ENCODE measurements at regions not wholly inside any gene's neighbourhood (a gene's known extent, or its start where the extent isn't known, plus 50 kb on each side); places are given as distances from the start of the nearest gene placed in this dataset.

DNA sequence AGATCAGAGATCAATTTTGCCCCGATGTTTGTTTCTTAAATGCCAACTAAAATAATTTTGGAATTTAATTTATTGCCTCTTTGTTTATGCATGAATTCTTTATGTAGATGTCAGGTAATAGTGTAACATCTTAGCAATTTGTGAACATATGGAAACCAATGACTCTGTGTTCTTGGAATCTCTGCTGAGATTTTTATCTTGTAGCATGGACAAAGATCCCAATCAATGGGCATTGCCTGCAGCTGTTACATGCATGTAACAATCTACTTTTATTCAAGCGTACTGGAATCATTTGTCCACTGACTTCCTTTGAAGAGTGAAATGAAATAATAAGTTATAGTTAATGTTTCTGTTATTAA lies 61.6 kb upstream of the ARSJ start:
- H3K27me3 ChIP-seq (replicated peaks in 1 of 4; ENCODE audit: control insufficient read depth in 3 of 4, extremely low read depth in 1 of 4, insufficient read depth in 3 of 4, low read length in 3 of 4), result no peaks in the 10 kb centered on the region
- no peaks in the 10 kb centered on the region for H3K79me2 ChIP-seq (ENCODE audit: control insufficient read depth in 1 of 2, insufficient read depth in 2 of 2, low read length in 2 of 2)
- H3K4me1 ChIP-seq (replicated peaks in 1 of 4; ENCODE audit: control insufficient read depth in 3 of 4, insufficient read depth in 4 of 4, low read length in 3 of 4), result no peaks in the 10 kb centered on the region
- H3K56ac ChIP-seq (replicated peaks; ENCODE audit: insufficient read length, low read depth, low read length), result no peak overlapping the region
- no peak overlapping the region for H4K91ac ChIP-seq (replicated peaks; ENCODE audit: insufficient read length, low read length)
- no peaks in the 10 kb centered on the region for H3K79me1 ChIP-seq (ENCODE audit: low read depth, low read length)
- no peaks in the 10 kb centered on the region for H4K20me1 ChIP-seq (replicated peaks in 1 of 2; ENCODE audit: control insufficient read depth in 1 of 2, insufficient read depth in 2 of 2, low read length in 2 of 2)
- H2BK15ac ChIP-seq (ENCODE audit: low read length), result no peak overlapping the region
- no peak overlapping the region for H3K4ac ChIP-seq (replicated peaks; ENCODE audit: insufficient read length, low read depth, low read length)
- no peak overlapping the region for H2BK5ac ChIP-seq (ENCODE audit: low read depth, low read length)
- H3K27ac ChIP-seq (ENCODE audit: low read depth, low read length), result no peak overlapping the region
- no peaks in the 10 kb centered on the region for H3K23me2 ChIP-seq (ENCODE audit: low read depth, low read length)
- no peaks in the 10 kb centered on the region; a peak in 1 of 4 replicates for H3K9me3 ChIP-seq (ENCODE audit: insufficient read depth in 2 of 2, low read depth in 1 of 2, low read length in 1 of 2)
- H4K5ac ChIP-seq (ENCODE audit: insufficient read length, low read depth, low read length), result no peak overlapping the region
- no peak overlapping the region for H2BK20ac ChIP-seq (ENCODE audit: low read length)
- FAIRE-seq (no peak), DNase-seq (ENCODE audit: low read depth in 1 of 2, low spot score in 2 of 2) (no peak)
- POLR2A ChIA-PET (ENCODE audit: partially characterized antibody), result no interaction called here
- H3K18ac ChIP-seq (ENCODE audit: extremely low read depth, low read length), result no peak overlapping the region
- H2AK5ac ChIP-seq (ENCODE audit: low read depth, low read length), result no peak overlapping the region
- no peak overlapping the region for H3K23ac ChIP-seq (ENCODE audit: insufficient read length)
- no peaks in the 10 kb centered on the region for H3K36me3 ChIP-seq (ENCODE audit: control insufficient read depth in 2 of 4, insufficient read depth in 4 of 4, low read length in 3 of 4)
- H3K14ac ChIP-seq (ENCODE audit: insufficient read length), result no peak overlapping the region
- TF ChIP-seq RXRA (IDR thresholded peaks at IDR 0.05; ENCODE audit: insufficient read depth, low read depth, low read length) (no peak), KDM5A (IDR thresholded peaks at IDR 0.05; ENCODE audit: low read length) (no peak), SRF (IDR thresholded peaks at IDR 0.05; ENCODE audit: low read depth, low read length) (no peak), TAF7 (optimal IDR thresholded peaks at IDR 0.05; ENCODE audit: borderline replicate concordance, low read depth, low read length) (no peak), EP300 (IDR thresholded peaks at IDR 0.05; ENCODE audit: borderline replicate concordance in 1 of 2, low read depth in 2 of 2, low read length in 2 of 2) (no peak), SIN3A (conservative IDR thresholded peaks at IDR 0.05 in 1 of 2, IDR thresholded peaks at IDR 0.05 in 1 of 2; ENCODE audit: low read depth in 1 of 2, low read length in 2 of 2) (no peak)
- TF ChIP-seq, protein P1, sequence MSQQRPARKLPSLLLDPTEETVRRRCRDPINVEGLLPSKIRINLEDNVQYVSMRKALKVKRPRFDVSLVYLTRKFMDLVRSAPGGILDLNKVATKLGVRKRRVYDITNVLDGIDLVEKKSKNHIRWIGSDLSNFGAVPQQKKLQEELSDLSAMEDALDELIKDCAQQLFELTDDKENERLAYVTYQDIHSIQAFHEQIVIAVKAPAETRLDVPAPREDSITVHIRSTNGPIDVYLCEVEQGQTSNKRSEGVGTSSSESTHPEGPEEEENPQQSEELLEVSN (IDR thresholded peaks at IDR 0.05), result no peak
- no peak overlapping the region for H3K4me3 ChIP-seq (ENCODE audit: extremely low read depth in 1 of 4, insufficient read depth in 2 of 4, low read depth in 3 of 4, low read length in 4 of 4)
- 94% methylated on average over 2 of the region's 2 CpGs; no CpG with 5 or more reads in 1 of the 2 experiments for WGBS, 2 experiments (ENCODE audit: extremely low coverage in 1 of 2, insufficient coverage in 1 of 2, insufficient read length in 1 of 2, insufficient replicate concordance in 2 of 2, low coverage in 1 of 2, low lambda C conversion rate in 2 of 2, missing lambda C conversion rate in 1 of 2)
- no peak overlapping the region for H2AFZ ChIP-seq (ENCODE audit: low read length)
- no peak overlapping the region for H2BK120ac ChIP-seq (replicated peaks; ENCODE audit: low read depth, low read length)
- no peak overlapping the region for H3K9ac ChIP-seq (replicated peaks in 1 of 4; ENCODE audit: extremely low read depth in 1 of 4, low read depth in 3 of 4, low read length in 3 of 4)
- H3K4me2 ChIP-seq (ENCODE audit: insufficient read depth in 1 of 2, low read depth in 2 of 2, low read length in 2 of 2), result no peak overlapping the region
- H4K8ac ChIP-seq (ENCODE audit: extremely low read depth, insufficient read depth, low read length), result no peak overlapping the region
- CTCF ChIA-PET (ENCODE audit: partially characterized antibody), result interaction anchor here (0.9 to 1.7 kb wide), 2 partner anchors 23 to 30 kb away, joined by 3 to 4 read pairs; no protein-coding TSS in a partner anchor
- H2BK12ac ChIP-seq (ENCODE audit: low read depth, low read length), result no peak overlapping the region

All from H1 (cell line).